ENCODE measurements at regions not wholly inside any gene's neighbourhood (a gene's known extent, or its start where the extent isn't known, plus 50 kb on each side); places are given as distances from the start of the nearest gene placed in this dataset.

DNA sequence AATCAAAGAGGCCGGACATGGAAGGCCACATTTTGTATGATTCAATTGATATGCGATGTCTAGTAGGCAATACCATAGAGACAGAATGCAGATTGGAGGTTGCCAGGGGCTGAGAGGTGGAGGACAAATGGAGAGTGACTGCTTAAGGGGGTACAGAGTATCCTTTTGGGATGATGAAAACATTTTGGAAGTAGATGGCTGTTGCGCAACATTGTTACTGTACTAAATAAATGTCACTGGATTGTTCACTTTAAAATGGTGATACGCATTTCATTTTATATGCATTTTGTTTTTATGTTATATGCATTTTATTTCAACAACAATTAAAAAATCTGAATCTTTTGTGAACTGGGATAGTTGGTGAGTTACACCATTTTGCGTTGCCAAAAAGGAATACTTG, 99.7 kb upstream of the AGBL1 start:
- TF ChIP-seq, protein P1, sequence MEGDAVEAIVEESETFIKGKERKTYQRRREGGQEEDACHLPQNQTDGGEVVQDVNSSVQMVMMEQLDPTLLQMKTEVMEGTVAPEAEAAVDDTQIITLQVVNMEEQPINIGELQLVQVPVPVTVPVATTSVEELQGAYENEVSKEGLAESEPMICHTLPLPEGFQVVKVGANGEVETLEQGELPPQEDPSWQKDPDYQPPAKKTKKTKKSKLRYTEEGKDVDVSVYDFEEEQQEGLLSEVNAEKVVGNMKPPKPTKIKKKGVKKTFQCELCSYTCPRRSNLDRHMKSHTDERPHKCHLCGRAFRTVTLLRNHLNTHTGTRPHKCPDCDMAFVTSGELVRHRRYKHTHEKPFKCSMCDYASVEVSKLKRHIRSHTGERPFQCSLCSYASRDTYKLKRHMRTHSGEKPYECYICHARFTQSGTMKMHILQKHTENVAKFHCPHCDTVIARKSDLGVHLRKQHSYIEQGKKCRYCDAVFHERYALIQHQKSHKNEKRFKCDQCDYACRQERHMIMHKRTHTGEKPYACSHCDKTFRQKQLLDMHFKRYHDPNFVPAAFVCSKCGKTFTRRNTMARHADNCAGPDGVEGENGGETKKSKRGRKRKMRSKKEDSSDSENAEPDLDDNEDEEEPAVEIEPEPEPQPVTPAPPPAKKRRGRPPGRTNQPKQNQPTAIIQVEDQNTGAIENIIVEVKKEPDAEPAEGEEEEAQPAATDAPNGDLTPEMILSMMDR (IDR thresholded peaks at IDR 0.05): no peak
- TF ChIP-seq POLR2A (IDR thresholded peaks at IDR 0.05): no peak

All from right lobe of liver (tissue), 4 donors.